ENCODE measurements at regions not wholly inside any gene's neighbourhood (a gene's known extent, or its start where the extent isn't known, plus 50 kb on each side); places are given as distances from the start of the nearest gene placed in this dataset.

- Mint-ChIP-seq H3K27ac (no peak overlapping the region), H3K9me3 (peaks cover 29 to 42% of the 10 kb centered on the region in 2 experiments), H3K36me3 (ENCODE audit: insufficient read depth in 1 of 3, low read depth in 3 of 3) (peaks cover 12 to 23% (median 16%) of the 10 kb centered on the region in 3 experiments), H3K27me3 (ENCODE audit: low read depth) (peaks cover 2% of the 10 kb centered on the region; the same call in 1 of the 2 replicates), H3K4me1 (peaks cover 2 to 4% of the 10 kb centered on the region in 2 experiments; a peak in 2 of 4 replicates), H3K4me3 (no peak overlapping the region)
- Histone ChIP-seq H2BK12ac (ENCODE audit: insufficient read length, low read depth, low read length) (no peak overlapping the region), H2AK5ac (ENCODE audit: insufficient read length, low read length) (no peak overlapping the region), H4K5ac (ENCODE audit: insufficient read length, low read depth, low read length) (no peak overlapping the region), H3K23me2 (ENCODE audit: insufficient read length, low read depth, low read length, poor library complexity, severe bottlenecking) (no peaks in the 10 kb centered on the region), H3K27me3 (ENCODE audit: insufficient read depth, low read length) (no peaks in the 10 kb centered on the region), H3K56ac (ENCODE audit: insufficient read length, low read depth, low read length) (no peak overlapping the region), H3K79me1 (ENCODE audit: insufficient read depth, low read depth, low read length, poor library complexity, severe bottlenecking) (no peaks in the 10 kb centered on the region), H3K18ac (ENCODE audit: insufficient read length, low read depth, low read length) (no peak overlapping the region), H3T11ph (ENCODE audit: low read length) (no peak overlapping the region), H3K4ac (ENCODE audit: low read depth, low read length) (no peak overlapping the region), H4K8ac (replicated peaks; ENCODE audit: insufficient read length, low read depth, low read length) (no peak overlapping the region), H2BK20ac (ENCODE audit: low read depth, low read length, poor library complexity, severe bottlenecking) (no peak overlapping the region), H3K9ac (ENCODE audit: extremely low read depth, insufficient read length, low read length) (no peak overlapping the region), H2BK120ac (ENCODE audit: low read depth, low read length, poor library complexity, severe bottlenecking) (no peak overlapping the region), H3K14ac (ENCODE audit: insufficient read depth, low read length) (no peak overlapping the region), H3K9me3 (ENCODE audit: control insufficient read depth, low read depth, low read length) (peaks cover 13% of the 10 kb centered on the region), H4K20me1 (ENCODE audit: control insufficient read depth, insufficient read depth, insufficient read length) (no peaks in the 10 kb centered on the region), H3K79me2 (ENCODE audit: insufficient read depth, low read length) (no peaks in the 10 kb centered on the region), H3K4me1 (ENCODE audit: insufficient read depth, low read length) (no peaks in the 10 kb centered on the region), H3K4me2 (ENCODE audit: insufficient read depth, insufficient read length, low read length) (no peak overlapping the region), H2BK5ac (ENCODE audit: insufficient read length, low read length) (no peak overlapping the region), H2BK15ac (ENCODE audit: low read depth, low read length) (no peak overlapping the region), H3K23ac (ENCODE audit: insufficient read length, low read depth, low read length) (no peak overlapping the region), H2AFZ (ENCODE audit: low read length) (no peak overlapping the region), H3K27ac (ENCODE audit: insufficient read length, low read depth, low read length) (no peak overlapping the region), H4K91ac (ENCODE audit: insufficient read length, low read depth, low read length) (no peak overlapping the region)
- no CpG with 5 or more reads among the region's 5 CpGs for WGBS (ENCODE audit: extremely low coverage, insufficient read length, low lambda C conversion rate)
- no peak for DNase-seq
- no peak for TF ChIP-seq CTCF (conservative IDR thresholded peaks at IDR 0.05)
These were observed 1088.9 kb upstream of the TMEM132C start for GRCh38 chr12:127178052-127178451.

Measured in H9 (cell line).